HG03159 (cell line): ENCODE measurements at regions not wholly inside any gene's neighbourhood (a gene's known extent, or its start where the extent isn't known, plus 50 kb on each side); places are given as distances from the start of the nearest gene placed in this dataset.
"Not testable (repeated sequence)": the region's sequence is repeated elsewhere in the genome, so short reads cannot be mapped to it uniquely, and the experiment has no call there.

Source experiments
- ATAC-seq: cut with Tn5 transposase; IDR thresholded peaks from one replicate; pipeline ENCODE4 v1.9.1; 2021; ENCODE audit warnings: mild to moderate bottlenecking, moderate library complexity; ENCODE audit not compliant: unreplicated experiment

DNA sequence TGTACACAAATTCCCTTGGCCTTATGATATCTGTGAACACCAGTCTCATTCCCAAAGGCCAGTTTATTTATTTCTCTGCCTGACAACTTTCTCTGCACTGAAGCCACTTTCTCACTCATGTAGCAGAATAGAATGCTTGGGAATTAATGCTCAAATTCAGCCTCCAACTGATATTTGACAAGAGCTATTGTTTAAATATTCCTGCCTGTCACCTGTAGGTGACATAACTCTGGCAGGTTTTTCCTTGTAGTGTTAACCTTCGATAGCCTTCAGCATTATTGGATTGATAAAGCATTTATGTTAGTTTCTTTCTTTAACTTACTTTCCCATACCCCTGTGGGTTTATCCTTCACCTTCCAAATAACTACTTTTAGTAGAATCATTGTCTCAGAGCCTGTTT lies 1183.2 kb upstream of the ADGRB3 start:
- no peak for ATAC-seq

- peak; percentile 95 for ATAC-seq
These were observed 1184.4 kb upstream of the ADGRB3 start for GRCh38 chr6:67450641-67451040.

DNA sequence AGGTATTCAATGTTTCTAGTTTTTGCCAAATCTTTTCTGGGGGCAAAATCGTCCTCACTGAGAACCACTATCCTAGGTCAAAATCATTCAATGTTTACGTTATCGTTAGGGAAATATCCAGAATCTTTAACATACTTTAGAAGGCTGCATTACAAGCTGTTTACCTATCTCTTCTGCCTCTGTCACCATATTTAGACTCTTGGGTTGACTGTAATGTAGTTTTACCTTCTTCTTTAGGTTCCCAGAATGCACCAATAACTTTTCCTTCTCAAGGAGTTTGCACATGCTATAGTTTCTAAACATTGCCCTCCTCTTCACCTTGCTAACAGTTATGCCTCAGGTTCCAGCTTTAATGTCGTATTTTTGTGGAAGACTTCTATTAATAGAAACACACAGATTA lies 1185.5 kb upstream of the ADGRB3 start:
- ATAC-seq, result no peak

DNA sequence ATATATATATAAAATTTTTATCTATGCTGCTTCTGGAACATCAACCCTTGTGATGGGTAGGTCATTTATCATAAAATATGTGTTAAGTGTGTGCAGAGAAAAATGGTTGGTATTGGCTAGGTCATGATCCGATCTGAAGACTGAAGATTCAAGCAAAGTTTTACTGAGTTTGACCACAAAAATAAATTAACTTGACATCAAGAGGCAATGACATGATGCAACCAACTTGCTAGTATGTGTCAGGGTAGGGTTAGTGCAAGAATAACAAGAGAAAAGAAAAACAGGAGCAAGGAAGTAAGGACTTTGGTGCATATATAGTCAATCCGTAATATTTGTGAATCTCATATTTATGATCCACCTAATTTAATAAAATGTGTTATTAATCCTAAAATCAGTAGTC lies 1202.0 kb upstream of the ADGRB3 start:
- ATAC-seq, result no peak

- no peak for ATAC-seq
These were observed 1204.0 kb upstream of the ADGRB3 start for GRCh38 chr6:67431076-67431475.

DNA sequence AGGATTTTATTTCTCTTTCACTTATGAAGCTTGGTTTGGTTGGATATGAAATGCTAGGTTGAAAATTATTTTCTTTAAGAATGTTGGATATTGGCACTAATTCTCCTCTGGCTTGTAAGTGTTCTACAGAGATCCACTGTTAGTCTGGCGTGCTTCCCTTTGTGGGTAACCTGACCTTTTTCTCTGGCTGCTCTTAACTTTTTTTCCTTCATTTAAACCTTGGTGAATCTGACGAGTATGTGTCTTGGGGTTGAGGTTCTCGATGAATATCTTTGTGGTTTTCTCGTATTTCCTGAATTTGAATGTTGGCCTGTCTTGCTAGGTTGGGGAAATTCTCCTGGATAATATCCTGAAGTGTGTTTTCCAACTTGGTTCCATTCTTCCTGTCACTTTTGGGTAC lies 1208.4 kb upstream of the ADGRB3 start:
- ATAC-seq, result not testable (repeated sequence)

DNA sequence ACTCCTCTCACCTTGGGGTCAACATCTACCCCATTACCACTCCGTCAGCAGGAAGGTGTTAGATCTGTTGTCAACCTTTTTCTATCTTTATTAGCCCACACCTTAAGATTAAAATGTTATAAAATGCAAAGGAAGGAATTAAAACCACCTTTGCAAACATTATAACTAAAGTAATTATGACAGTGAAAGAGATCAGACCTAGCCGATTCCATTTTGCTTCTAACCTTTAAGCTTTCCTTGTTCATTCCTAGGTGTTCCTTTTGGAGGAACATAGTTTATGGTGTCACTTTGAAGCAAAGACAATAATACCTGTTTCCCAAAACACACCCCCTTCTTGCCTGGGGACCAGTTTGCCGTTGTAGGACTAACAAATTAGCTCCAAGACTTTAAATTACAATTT lies 1223.0 kb upstream of the ADGRB3 start:
- ATAC-seq, result no peak

GRCh38 chr6:67411036-67411435 lies 1224.0 kb upstream of the ADGRB3 start:
- no peak for ATAC-seq

DNA sequence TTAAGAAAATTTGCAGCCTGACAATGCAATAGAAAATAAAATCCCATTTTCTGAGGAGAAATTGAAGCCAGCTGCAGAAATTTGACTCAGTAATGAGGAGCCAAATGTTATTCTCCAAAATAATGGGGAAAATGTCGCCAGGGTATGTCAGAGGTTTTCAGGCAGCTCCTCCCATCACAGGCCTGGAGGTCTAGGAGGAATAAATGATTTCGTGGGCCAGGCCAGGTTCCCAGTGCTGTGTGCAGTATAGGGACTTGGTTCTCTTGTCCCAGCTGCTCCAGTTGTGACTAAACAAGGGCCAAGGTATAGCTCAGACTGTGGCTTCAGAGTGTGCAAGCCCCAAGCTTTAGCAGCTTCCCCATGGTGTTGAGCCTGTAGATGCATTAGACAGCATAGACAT lies 1240.8 kb upstream of the ADGRB3 start:
- ATAC-seq, result no peak

DNA sequence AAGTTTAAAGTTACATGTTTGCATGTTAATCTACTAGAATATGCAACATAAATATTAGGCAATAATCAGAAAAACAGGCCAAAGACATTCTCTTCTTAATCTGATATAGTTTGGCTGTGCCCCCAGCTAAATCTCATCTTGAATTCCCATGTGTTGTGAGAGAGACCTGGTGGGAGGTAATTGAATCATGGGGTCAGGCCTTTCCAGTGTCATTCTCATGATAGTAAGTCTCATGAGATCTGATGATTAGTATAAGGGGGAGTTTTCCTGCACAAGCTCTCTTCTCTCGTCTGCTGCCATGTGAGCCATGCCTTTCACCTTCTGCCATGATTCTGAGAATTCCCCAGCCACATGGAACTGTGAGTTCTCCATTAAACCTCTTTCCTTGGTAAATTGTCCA lies 1241.7 kb upstream of the ADGRB3 start:
- no peak for ATAC-seq

GRCh38 chr6:67391955-67392354 lies 1243.1 kb upstream of the ADGRB3 start:
- ATAC-seq, result no peak

DNA sequence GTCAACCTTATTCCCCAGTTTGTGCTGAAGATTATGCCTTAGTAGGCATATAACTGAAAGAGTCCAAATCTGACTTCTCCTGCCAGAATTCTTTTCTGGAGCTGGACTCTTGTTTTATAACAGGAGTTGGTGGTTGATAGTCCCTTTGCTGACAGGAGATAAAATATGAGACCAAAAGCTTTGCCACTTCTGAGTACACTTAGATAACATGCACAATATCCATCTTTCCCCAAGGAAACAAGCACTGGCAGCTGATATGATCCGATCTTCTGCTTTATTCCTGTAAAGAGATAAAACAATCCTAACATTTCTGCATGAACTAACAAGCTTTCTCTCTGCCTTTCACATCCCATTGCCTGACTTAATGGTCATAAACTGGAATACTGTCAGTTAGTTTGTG lies 1265.4 kb upstream of the ADGRB3 start:
- ATAC-seq, result no peak

DNA sequence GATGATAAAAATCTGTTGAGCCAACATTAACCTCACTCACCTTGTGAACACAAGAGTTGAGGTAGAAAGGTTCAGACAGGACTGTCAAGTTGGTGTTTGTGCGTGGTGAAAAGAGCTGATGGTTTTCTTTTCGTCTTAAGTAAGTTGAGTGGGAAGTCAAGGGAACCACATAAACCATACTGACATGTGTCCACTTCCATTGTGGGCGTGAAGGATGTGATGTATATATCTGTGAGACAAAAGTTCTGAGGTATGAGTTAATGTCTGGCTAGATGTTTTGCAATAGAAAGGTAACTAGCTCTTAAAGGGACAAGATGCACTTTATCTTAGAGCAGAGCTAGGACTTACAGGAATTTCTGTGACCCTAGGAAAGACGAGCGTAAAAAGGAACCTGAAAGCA lies 1272.1 kb upstream of the ADGRB3 start:
- no peak for ATAC-seq

GRCh38 chr6:67361264-67361663 lies 1273.8 kb upstream of the ADGRB3 start:
- no peak for ATAC-seq

GRCh38 chr6:67358241-67358640 lies 1276.8 kb upstream of the ADGRB3 start:
- no peak for ATAC-seq

DNA sequence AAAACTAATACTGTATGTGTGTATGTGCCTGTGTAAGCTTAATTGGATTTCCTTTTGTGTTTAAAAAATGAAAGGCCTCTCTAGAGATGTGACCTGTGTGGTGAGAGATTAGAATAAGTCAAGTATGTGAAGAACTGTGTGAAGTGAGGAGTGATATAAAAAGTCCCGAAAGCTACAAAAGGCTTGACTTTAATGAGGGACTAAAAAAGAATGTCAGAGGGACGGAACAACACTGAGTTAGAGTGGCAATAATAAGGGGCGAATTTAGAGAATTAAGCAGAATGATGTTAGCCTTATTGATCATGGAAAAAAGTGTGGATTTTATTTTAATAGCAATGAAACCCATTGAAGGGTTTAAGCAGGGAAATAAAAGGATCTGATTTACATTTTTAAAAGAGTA lies 1281.2 kb upstream of the ADGRB3 start:
- ATAC-seq, result no peak

DNA sequence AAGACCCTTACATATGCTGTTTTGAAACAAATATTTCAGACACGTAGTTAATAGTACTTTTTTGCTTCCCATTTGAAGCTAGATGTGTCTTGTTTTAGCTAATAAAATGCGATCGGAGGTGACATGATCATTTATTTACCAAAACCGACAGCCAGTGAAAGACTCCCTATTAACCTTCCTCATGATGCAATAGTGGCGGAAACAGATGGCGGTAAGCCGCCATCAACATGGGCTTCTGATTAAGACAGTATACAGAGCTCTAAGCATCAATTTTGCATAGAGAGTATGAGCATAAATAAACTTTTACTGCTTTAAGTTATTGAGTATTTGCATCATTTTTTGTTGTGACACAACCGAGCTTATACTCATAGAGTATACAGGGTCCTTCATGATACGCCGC lies 1282.4 kb upstream of the ADGRB3 start:
- ATAC-seq, result no peak

DNA sequence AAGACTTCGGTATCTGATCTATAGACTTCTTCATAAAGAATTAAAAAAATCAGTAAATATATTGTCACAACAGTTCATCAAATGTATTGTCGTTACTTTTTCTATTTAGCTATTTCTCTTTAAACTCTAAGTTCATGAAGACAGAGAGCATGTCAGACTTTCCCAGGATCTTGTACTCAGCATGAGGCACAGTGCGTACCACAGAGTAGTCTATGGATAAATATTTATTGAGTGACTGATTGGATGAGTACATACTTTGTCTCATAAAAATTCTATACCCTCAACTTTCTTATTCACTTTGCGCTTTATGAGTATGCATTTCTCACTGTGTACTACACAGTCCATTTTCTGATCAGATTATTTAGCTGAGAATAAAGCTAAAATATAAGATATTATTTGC lies 1284.4 kb upstream of the ADGRB3 start:
- ATAC-seq, result no peak

- no peak for ATAC-seq
These were observed 1289.1 kb upstream of the ADGRB3 start for GRCh38 chr6:67345946-67346345.

GRCh38 chr6:67336014-67336413 lies 1299.1 kb upstream of the ADGRB3 start:
- no peak for ATAC-seq

GRCh38 chr6:67331304-67331703 lies 1303.8 kb upstream of the ADGRB3 start:
- no peak for ATAC-seq

- no peak for ATAC-seq
These were observed 1306.8 kb upstream of the ADGRB3 start for GRCh38 chr6:67328269-67328668.

DNA sequence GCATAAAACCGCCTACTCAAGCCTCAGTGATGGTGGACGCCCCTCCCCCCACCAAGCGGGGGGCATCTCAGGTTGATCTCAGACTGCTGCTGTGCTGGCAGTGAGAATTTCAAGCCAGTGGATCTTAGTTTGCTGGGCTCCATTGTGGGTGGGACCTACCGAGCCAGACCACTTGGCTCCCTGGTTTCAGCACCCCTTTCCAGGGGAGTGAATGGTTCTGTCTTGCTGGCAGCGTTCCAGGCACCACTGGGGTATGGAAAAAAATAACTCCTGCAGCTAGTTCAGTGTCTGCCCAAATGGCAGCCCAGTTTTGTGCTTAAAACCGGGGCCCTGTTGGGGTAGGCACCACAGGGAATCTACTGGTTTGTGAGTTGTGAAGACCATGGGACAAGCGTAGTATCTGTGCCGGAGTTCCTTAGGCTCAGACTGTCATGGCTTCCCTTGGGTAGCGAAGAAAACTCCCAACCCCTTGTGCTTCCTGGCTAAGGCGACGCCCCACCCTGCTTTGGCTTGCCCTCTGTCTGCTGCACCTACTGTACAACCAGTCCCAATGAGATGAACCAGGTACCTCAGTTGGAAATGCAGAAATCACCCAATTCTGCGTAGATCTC lies 1334.5 kb upstream of the ADGRB3 start:
- no peak for ATAC-seq

GRCh38 chr6:67292169-67292568 lies 1342.9 kb upstream of the ADGRB3 start:
- no peak for ATAC-seq
